Occipital lobe (tissue), 1 donor: ENCODE measurements at regions not wholly inside any gene's neighbourhood (a gene's known extent, or its start where the extent isn't known, plus 50 kb on each side); places are given as distances from the start of the nearest gene placed in this dataset.

Experiments
- DNase-seq: peaks from one replicate; lab custom pipeline; 2025; lab: John Stamatoyannopoulos, UW

GRCh38 chr4:17296921-17297890, 214.7 kb downstream of the QDPR start:
- DNase-seq, result no peak

GRCh38 chr4:17293901-17294300, 218.0 kb downstream of the QDPR start:
- DNase-seq, result no peak

- DNase-seq, result no peak
These were observed 223.7 kb downstream of the QDPR start for GRCh38 chr4:17288151-17288550.

GRCh38 chr4:17286752-17287460, 225.0 kb downstream of the QDPR start:
- DNase-seq, result no peak

GRCh38 chr4:17285747-17286146, 226.1 kb downstream of the QDPR start:
- DNase-seq, result no peak

GRCh38 chr4:17284323-17285175, 227.3 kb downstream of the QDPR start:
- DNase-seq, result no peak

GRCh38 chr4:17283832-17284231, 228.1 kb downstream of the QDPR start:
- no peak for DNase-seq

- peak; percentile 32 for DNase-seq
These were observed 228.6 kb downstream of the QDPR start for GRCh38 chr4:17283251-17283650.

- no peak for DNase-seq
These were observed 231.4 kb downstream of the QDPR start for GRCh38 chr4:17280261-17281018.

GRCh38 chr4:17276776-17277175, 235.1 kb downstream of the QDPR start:
- DNase-seq, result no peak

GRCh38 chr4:17275836-17276235, 236.1 kb downstream of the QDPR start:
- no peak for DNase-seq

GRCh38 chr4:17273047-17273446, 238.8 kb downstream of the QDPR start:
- DNase-seq, result no peak

GRCh38 chr4:17272154-17272553, 239.7 kb downstream of the QDPR start:
- no peak for DNase-seq

- no peak for DNase-seq
These were observed 246.2 kb downstream of the QDPR start for GRCh38 chr4:17265653-17266052.

- no peak for DNase-seq
These were observed 246.8 kb downstream of the QDPR start for GRCh38 chr4:17265139-17265538.

- no peak for DNase-seq
These were observed 251.6 kb downstream of the QDPR start for GRCh38 chr4:17260166-17260907.

- no peak for DNase-seq
These were observed 253.8 kb downstream of the QDPR start for GRCh38 chr4:17258106-17258505.

- DNase-seq, result no peak
These were observed 259.8 kb downstream of the QDPR start for GRCh38 chr4:17252131-17252530.

GRCh38 chr4:17251101-17251500, 260.8 kb downstream of the QDPR start:
- no peak for DNase-seq

GRCh38 chr4:17250591-17250990, 261.3 kb downstream of the QDPR start:
- DNase-seq, result peak; percentile 19
